GM21360 (cell line): ENCODE measurements at regions not wholly inside any gene's neighbourhood (a gene's known extent, or its start where the extent isn't known, plus 50 kb on each side); places are given as distances from the start of the nearest gene placed in this dataset.

Experiments used
- ATAC-seq: cut with Tn5 transposase; IDR thresholded peaks from one replicate; pipeline ENCODE4 v1.9.1; 2021; ENCODE audit warnings: mild to moderate bottlenecking, moderate library complexity; ENCODE audit not compliant: unreplicated experiment

DNA sequence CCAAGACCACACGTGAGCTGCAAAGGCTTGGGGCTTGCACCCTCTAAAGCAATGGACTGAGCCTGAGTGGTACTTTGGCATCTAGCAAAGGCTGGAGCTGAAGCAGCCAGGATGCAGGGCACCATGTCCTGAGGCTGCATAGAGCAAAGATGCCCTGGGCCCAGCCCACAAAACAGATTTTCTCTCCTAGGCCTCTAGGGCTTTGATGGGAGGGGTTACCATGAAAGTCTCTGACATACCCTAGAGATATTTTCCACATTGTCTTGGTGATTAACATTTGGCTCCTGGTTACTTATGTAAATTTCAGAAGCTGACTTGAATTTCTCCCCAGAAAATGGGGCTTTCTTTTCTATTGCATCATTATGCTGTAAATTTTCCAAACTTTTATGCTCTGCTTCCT, 438.3 kb downstream of the SLC16A7 start:
- ATAC-seq = no peak

DNA sequence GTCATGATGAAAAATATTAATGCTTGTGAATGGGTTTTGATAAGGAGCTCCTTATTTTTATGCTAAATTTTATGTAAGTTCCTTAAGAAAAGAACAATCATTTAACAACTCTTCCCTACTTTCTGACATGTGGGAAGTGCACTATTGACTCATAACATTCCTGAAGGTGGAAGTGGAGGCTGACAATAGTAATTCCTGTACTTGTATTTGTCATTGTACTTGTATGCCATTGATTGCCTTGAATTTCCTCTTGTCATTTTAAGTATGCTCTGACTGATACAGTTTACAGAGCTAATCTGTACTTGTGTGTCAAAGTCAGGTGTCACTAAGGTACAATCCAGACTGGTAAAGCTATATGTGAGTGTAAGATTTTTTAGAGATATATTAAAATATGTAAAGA, 440.0 kb downstream of the SLC16A7 start:
- no peak for ATAC-seq

DNA sequence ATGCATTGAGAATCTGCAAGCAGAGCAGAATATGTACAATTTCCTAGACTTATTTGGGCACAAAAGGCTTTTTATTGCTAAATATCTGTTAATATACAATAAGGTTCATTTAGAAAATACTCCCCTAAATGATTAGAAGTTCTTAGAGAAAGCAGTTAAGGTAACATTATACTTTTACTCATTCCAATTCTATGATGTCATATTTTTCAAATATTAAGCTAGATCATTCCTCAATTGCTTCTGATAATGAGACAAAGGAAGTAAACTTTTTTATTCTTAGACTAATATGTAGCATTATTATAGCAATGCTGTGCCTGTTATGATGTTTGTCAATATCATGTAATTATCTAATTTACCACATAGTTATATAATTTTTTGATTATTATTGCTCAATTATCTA, 447.0 kb downstream of the SLC16A7 start:
- no peak for ATAC-seq

DNA sequence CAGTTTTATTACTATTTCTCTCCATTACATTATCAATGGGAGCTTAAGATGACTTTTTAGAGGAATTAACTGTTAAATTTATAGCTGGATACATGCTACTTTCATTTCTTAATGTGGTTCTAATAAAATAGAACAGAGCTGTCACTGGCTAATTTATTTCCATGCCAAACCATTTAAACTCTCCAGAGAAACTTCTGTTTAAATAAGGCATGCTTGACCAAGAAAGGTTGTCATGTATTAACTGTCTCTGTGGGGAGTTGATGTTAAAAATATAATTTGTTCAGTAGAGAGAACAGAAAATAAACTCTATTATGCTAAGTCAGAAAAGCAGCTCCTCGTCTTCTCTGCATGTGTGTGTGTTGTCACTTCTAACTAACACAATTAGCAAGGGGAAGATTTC, 447.4 kb downstream of the SLC16A7 start:
- no peak for ATAC-seq

DNA sequence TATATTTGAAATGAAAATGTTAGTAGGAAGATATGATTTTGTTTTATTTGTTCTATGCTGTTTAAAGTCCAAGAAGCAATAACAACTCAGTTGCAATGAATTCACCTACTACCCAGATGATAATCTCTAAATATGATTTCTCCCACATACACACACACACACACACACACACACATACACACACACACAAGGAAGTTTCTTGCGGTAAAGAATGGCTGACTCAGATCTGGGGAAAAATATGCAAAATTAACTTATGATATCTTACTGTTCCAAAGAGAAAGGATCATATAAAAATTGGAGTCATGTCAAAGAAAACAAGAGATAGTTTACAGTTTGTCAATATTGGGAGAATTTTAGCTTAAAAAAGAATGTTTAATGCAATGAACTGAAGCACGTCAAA, 456.7 kb downstream of the SLC16A7 start:
- ATAC-seq = no peak

DNA sequence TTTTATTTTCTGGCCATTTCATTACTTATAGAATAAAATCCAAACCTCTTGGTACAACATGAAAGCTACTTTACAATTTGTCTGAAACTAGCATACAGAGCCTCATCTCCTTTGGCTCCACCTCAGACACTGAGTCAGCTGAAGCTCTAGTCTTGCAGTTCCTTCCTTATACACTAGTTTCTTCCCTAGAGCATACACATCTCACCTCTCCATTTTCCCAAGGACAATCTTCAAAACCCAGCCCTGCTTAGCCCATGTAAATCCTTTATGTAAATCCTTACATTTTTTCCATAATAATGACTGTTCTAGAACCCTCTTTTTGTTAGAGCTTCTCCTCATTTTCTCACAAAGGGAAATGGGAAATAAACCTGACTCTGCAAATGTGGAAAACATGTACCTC, 463.4 kb downstream of the SLC16A7 start:
- ATAC-seq = no peak

DNA sequence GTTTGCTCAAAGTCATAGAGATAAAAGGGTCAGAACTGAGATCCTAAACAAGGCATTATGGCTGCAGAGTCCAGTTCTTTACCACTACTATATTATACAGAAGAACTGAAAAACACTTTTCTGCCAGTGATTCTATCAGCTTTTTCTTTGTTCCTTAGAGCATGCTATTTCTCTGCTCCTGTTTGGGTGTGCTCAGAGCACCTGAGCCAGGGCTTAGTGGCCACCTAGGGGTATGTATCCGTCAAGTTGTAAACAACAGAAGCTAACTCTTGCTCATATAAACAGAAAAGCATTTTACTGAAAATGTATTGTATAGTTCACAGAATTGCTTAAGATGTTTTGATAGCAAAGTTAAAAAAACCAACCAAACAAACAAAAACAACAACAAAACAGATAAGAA, 470.8 kb downstream of the SLC16A7 start:
- no peak for ATAC-seq

DNA sequence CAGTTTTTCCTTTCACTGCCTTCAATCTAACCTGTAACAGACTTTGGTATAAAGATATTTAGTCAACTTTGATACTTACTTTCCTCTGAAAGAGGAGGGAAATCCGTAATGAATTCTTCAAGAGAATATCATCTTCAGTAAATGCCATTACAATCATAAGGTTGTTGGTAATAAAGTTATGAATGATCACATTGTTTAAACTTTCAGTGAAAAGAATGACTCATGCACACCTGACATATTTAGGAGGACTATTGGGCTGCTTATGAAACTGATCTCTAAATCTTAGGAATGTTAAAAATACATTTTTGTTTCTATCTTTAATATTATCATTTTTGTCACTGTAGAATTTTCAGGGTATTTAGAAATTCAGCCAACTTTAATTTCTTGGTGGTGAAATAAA, 474.7 kb downstream of the SLC16A7 start:
- ATAC-seq = no peak

DNA sequence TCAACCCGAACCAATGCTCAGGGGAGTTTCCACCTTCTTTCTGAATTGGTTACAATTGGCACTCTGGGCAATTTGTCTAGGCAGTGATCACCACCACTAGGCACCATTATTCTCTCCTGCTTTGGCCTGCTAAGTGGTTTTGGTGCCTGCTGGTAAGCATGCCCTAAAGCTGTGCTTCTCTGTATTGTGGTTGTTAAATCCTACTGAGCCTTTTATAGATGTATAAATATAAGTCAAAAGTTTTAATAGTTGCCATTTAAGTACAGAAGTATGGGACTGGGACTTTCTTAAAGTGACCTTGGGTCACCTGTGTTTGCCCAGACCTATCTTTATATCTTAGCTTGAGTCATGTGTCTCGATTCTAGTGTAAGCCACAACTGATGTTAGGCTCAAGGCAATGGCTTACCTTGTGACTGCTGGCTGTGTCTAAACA, 475.9 kb downstream of the SLC16A7 start:
- no peak for ATAC-seq

DNA sequence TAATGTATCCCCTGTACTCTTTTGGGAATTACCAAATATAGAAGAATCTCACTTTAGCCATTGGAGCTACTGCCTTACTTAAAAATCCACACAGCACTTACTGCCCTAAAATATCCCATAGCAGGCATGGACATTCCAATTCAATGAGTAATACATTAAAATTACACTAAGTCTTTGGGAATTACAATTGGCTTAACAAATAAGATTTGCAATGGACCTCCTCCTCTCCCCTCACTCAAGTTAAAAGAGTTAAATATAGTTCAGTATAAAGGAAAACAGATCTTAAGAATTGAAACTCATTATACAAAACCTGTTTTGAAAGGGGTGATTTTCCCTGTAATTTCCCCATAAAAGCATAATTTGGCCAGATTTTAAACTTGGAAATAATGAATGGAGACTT, 477.1 kb downstream of the SLC16A7 start:
- no peak for ATAC-seq

DNA sequence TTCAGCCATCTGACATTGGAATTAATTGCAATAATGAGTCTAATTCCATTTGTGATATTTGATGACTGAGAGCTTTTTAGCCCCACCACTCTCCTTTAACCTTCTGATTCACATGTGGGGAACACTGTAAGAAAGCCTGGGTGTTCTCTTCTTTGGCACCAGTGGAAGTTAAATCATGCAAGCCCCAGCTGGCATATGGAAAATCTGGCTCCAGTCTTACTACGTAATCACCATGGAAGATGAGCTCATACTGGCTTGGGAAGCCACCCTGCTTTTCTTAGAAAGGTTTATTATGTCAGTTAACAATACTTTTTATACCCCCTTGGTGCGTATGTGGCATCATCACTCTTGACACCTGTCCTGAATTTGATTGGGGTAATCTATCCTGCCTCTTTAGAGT, 479.3 kb downstream of the SLC16A7 start:
- no peak for ATAC-seq

DNA sequence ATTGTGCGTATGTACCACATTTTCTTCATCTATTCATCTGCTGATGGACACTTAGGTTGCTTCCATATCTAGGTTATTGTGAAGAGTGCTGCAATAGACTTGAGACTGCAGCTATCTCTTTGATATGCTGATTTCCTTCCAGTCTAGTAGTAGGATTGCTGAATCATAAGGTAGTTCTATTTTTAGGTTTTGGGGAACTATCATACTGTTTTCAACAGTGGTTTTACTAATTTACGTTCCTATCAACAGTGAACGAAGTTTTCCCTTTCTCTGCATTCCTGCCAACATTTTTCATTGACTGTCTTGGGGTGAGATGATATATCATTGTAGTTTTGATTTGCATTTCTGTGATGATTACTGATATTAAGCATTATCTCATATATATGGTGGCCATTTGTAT, 482.2 kb downstream of the SLC16A7 start:
- ATAC-seq = no peak

DNA sequence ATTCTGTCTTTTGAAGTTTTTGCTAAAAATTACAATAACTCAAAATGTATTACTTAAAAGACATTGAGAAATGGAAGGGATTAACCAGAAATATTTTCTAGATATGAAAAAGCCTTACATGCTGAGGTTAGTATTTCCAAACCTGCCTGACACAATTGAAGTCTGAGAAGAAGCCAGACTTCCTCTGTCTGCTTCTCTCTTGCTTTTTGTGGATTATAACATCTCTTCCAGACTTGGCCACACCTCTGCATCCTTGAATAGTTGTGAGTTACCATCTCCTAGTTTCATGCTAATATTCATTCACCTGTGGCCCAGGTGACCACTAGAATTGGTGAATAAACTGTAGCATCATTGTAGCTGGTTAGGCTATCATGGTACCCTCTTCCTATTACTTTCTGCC, 497.6 kb downstream of the SLC16A7 start:
- ATAC-seq = no peak

DNA sequence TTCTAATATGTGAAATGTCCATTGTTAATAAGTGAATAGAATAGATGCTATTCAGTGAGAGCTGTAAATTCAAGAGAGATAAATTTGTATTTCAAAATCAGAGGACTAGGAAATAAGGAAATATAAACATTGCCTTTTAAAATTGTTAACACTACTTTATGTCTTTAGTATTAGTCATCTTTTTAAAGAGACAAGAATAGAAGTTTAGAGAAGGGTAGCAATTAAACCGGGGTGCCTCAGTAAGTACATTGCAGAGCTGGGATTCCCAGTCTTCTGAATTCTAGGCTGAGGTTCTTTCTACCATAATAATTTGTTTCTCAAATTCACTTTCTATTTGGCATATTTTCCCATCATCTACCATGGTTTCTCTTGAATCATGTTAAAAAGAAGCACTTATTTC, 498.6 kb downstream of the SLC16A7 start:
- ATAC-seq = no peak

DNA sequence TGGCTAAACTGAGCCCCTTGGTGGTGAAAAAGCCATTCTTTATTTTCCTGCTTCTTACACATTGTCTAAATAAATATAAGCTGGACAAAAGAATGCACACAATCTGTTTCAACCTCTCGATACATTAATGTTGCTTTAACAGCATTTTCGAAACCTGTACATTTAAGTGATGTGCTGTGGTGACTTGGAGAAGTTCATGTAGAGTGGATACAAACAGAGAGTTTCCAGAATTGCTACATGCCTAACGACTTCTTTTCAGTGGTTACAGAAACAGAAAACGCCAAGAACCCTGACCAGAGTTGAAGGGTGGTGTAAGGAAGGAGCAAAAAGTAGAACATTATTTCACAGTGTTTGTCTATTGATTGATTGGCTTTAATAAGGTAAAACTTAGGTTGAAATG, 500.9 kb downstream of the SLC16A7 start:
- ATAC-seq = no peak

DNA sequence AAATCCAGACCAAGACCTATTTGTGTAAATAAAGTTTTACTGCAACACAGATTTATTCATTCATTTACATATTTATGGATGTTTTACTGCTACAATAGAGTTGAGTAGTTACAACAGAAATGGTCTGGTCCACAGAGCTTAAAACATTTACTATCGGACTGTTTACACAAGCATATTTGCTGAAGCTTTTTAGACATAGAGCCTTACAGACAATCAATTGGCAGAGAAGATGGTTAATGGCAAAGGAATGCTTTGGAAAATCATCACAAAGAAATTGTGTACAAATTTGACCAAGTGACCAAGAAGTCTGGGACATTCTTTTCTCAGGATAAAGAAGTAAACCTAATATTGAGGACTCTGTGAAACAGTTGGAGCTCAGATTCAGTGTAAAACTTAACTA, 504.3 kb downstream of the SLC16A7 start:
- no peak for ATAC-seq

DNA sequence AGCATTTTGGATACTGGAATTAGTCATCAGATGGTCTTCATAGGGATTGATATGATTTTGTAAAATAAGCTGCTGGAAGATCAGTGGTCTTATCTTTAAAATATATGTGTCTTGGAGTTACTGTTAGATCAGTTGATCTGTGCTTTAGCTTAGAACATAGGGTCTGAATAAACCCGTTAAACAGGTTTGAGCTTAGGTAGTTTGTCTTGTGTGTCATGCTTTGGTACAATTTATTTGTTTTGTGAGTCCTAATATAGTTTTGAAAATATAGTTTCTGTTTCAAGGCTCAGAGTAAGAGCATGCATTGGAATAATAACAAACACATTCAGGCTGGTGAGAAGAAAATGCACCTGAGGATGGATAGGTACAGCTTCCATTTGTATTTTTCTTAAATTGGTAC, 505.0 kb downstream of the SLC16A7 start:
- no peak for ATAC-seq

DNA sequence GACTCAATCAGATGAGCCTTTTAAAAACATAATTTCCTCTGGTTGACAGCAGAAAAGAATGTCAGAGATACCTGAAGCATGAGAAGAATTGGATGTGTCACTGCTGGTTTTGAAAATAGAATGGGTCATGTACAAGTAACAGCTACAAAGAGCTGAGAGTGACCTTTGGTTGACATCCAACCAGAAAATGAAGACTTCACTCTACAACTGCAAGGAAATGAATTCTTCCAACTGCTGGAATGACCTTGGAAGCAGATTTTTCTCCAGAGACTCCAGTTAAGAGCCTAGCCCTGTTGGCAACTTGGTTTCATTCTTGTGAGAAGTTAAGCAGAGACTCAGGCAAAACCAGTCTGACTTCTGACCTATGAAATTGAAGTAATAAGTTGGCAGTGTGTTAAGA, 505.9 kb downstream of the SLC16A7 start:
- ATAC-seq = no peak

DNA sequence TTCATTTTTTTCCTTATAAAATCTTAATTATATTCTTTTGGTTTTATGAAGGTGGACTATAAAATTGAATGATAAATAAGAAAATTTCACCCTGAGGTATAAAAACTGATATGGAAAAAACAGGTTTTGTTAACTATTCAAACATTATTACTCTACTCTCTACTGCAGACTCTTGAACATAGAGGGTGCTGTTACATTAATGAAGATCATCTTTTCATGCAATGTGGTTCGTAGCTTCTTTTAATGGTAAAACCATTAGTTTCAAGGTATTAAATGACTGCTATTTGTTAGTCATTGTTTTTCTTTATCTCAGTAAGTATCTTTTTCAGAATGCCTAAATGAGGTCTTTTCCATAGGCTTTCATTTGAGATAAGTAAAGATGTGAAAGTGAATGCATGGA, 510.4 kb downstream of the SLC16A7 start:
- no peak for ATAC-seq

DNA sequence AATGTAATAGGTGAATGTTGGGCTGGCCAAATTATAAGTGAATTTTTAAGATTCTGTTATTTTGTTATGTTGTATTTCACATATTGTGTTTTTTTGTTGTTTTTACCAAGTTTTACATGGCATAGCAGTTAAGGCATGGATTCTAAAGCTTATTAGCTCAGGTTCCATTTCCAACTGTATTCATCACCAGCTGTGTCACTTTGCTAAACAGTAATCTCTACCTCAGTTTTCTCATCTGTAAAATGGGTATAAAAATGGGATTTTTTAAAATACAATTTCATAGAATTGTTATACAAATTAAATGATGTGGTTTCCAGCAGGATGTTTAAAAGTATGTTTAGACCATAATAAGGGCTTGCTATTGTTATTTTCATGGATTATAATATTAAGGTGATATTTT, 512.2 kb downstream of the SLC16A7 start:
- ATAC-seq = no peak

DNA sequence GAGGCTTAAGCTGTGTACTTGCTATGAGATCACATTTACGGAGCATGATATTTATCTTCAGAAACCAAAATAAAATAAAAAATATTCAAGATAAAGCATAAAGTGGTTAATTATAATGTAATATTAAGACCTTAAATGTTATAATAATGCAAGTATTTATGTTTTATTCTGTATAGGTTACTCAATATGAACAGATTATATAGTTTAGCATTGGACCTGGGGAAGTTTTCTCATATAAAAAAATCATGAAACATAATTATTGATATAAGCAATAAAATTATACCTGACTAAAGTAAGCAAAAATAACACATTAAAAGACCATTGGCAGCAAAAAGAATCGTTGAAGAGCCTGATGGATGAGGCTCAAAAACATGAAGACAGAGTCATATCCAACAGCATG, 516.2 kb downstream of the SLC16A7 start:
- no peak for ATAC-seq

DNA sequence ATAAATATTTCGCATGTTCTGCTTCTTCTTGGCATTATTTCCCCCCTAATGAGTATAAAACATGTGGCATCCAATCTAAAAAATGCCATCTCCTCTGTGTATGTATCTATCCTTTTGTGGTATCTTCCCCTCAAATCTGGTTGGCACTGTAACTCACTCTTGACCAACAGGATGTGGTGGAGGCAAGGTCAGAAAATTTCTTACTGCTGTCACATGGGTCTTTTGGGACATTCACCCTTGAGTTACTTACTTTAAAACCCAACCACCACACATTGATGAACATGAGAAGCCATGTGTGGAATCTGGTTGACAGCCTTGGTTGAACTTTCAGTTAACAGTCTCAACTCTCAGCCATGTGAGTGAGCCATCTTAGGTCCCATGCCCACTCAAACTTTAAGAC, 516.9 kb downstream of the SLC16A7 start:
- ATAC-seq = no peak

DNA sequence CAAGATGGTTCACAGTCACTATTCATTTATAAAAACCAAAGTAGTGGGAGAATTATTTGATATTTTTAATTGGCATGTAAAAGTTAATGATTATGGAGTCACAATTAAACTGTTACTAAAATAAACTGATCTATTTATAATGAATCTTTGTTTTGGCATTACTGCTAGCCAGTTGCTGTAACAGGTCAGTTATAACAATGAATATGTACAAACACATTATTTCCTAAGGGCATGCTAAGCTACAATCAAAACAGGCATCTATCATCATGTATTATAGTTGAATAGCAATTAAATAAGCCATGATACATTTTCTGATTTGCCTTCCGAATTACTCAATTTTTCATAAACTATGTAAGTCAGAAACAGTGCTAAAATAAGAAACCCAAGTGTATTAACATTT, 518.3 kb downstream of the SLC16A7 start:
- ATAC-seq = no peak

DNA sequence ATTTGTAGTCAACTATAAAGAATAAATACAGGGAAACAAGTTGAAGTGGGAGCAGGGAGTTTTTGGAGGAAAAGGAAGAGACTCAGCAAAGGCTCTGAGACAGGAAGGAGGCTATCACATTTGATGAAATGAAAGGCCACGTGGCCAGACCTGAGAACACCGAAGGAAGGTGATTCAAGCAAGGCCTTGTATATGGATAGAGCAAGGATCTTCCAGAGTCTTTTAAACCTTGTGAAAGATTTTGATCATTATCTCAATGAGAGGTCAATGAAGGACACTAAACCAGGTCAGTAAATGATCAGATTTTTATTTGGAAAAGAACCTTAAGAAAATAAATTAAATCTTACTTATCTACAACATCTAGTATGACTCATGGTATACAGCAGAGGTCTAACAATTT, 523.5 kb downstream of the SLC16A7 start:
- ATAC-seq = no peak
